ENCODE measurements at regions not wholly inside any gene's neighbourhood (a gene's known extent, or its start where the extent isn't known, plus 50 kb on each side); places are given as distances from the start of the nearest gene placed in this dataset.
"Not testable (repeated sequence)": the region's sequence is repeated elsewhere in the genome, so short reads cannot be mapped to it uniquely, and the experiment has no call there.

- TF ChIP-seq CTCF (IDR thresholded peaks at IDR 0.05; ENCODE audit: low read depth, low read length, missing control alignments): no peak
Observed at GRCh38 chr1:232335261-232335660, 294.7 kb downstream of the SIPA1L2 start.

GRCh38 chr1:232334811-232335210, 295.1 kb downstream of the SIPA1L2 start:
- no peak for DNase-seq (ENCODE audit: low read depth)
- H3K4me3 ChIP-seq (ENCODE audit: low read depth, low read length): no peak overlapping the region
- in situ Hi-C loops (cut with HindIII; ENCODE audit: low sequenced_read_pairs): no loop called here
- no peak for TF ChIP-seq CTCF (IDR thresholded peaks at IDR 0.05; ENCODE audit: low read depth, low read length, missing control alignments)

More at GRCh38 chr1:232335261-232335660, 294.7 kb downstream of the SIPA1L2 start:
- in situ Hi-C loops (cut with HindIII; ENCODE audit: low sequenced_read_pairs): no loop called here
- DNase-seq (ENCODE audit: low read depth): no peak
- no peak overlapping the region for H3K4me3 ChIP-seq (ENCODE audit: low read depth, low read length)

- no peak for TF ChIP-seq CTCF (IDR thresholded peaks at IDR 0.05; ENCODE audit: low read depth, low read length, missing control alignments)
- no peak for DNase-seq (ENCODE audit: low read depth)
- in situ Hi-C loops (cut with HindIII; ENCODE audit: low sequenced_read_pairs): no loop called here
- H3K4me3 ChIP-seq (ENCODE audit: low read depth, low read length): no peak overlapping the region
Observed at GRCh38 chr1:232334246-232334645, 295.7 kb downstream of the SIPA1L2 start.

- no peak for TF ChIP-seq CTCF (IDR thresholded peaks at IDR 0.05; ENCODE audit: low read depth, low read length, missing control alignments)
- no peak overlapping the region for H3K4me3 ChIP-seq (ENCODE audit: low read depth, low read length)
- no peak for DNase-seq (ENCODE audit: low read depth)
- in situ Hi-C loops (cut with HindIII; ENCODE audit: low sequenced_read_pairs): no loop called here
Observed at GRCh38 chr1:232333419-232333767, 296.5 kb downstream of the SIPA1L2 start.

GRCh38 chr1:232332710-232333418, 297.1 kb downstream of the SIPA1L2 start:
- DNase-seq (ENCODE audit: low read depth); H3K4me3 ChIP-seq (ENCODE audit: low read depth, low read length); in situ Hi-C loops (cut with HindIII; ENCODE audit: low sequenced_read_pairs): not testable (repeated sequence)

- in situ Hi-C loops (cut with HindIII; ENCODE audit: low sequenced_read_pairs): no loop called here
- no peak for TF ChIP-seq CTCF (IDR thresholded peaks at IDR 0.05; ENCODE audit: low read depth, low read length, missing control alignments)
Observed at GRCh38 chr1:232329103-232329813, 300.7 kb downstream of the SIPA1L2 start.

GRCh38 chr1:232328486-232329102, 301.3 kb downstream of the SIPA1L2 start:
- no peak for DNase-seq (ENCODE audit: low read depth)
- no peak for TF ChIP-seq CTCF (IDR thresholded peaks at IDR 0.05; ENCODE audit: low read depth, low read length, missing control alignments)
- in situ Hi-C loops (cut with HindIII; ENCODE audit: low sequenced_read_pairs): no loop called here
- H3K4me3 ChIP-seq (ENCODE audit: low read depth, low read length): no peak overlapping the region

More at GRCh38 chr1:232329103-232329813, 300.7 kb downstream of the SIPA1L2 start:
- DNase-seq (ENCODE audit: low read depth): no peak
- H3K4me3 ChIP-seq (ENCODE audit: low read depth, low read length): no peak overlapping the region
